Endothelial cell (in vitro differentiated cells): ENCODE measurements at regions not wholly inside any gene's neighbourhood (a gene's known extent, or its start where the extent isn't known, plus 50 kb on each side); places are given as distances from the start of the nearest gene placed in this dataset.

Source experiments
- DNase-seq: peaks from one replicate; pipeline ENCODE4 v3.0.0; 2021; ENCODE audit warnings: low spot score
- H3K27ac Mint-ChIP-seq: one replicate; pipeline ENCODE4 v1.8.0; 2021; ENCODE audit warnings: mixed read lengths, inconsistent platforms; ENCODE audit not compliant: unreplicated experiment
- H3K27me3 Mint-ChIP-seq: one replicate; pipeline ENCODE4 v1.8.0; 2021; ENCODE audit warnings: mild to moderate bottlenecking, moderate library complexity, mixed read lengths, inconsistent platforms; ENCODE audit not compliant: unreplicated experiment
- H3K36me3 Mint-ChIP-seq: one replicate; pipeline ENCODE4 v1.8.0; 2021; ENCODE audit warnings: mild to moderate bottlenecking, low read depth, mixed read lengths, inconsistent platforms; ENCODE audit not compliant: unreplicated experiment
- H3K4me1 Mint-ChIP-seq: one replicate; pipeline ENCODE4 v1.8.0; 2021; ENCODE audit warnings: mild to moderate bottlenecking, mixed read lengths, inconsistent platforms; ENCODE audit not compliant: unreplicated experiment
- H3K4me3 Mint-ChIP-seq: one replicate; pipeline ENCODE4 v1.8.0; 2021; ENCODE audit warnings: mild to moderate bottlenecking, mixed read lengths, inconsistent platforms; ENCODE audit not compliant: unreplicated experiment
- H3K9me3 Mint-ChIP-seq: one replicate; pipeline ENCODE4 v1.8.0; 2021; ENCODE audit warnings: mixed read lengths, inconsistent platforms; ENCODE audit not compliant: unreplicated experiment
- CTCF ChIP-seq: fragments of 200-600 bp; sonication (generic); IDR thresholded peaks from one replicate; pipeline ENCODE4 v1.5.0; 2021; ENCODE audit warnings: antibody characterized with exemption; ENCODE audit not compliant: unreplicated experiment

- no peak overlapping the region for H3K27ac Mint-ChIP-seq
- TF ChIP-seq CTCF, result no peak
- peaks cover 2% of the 10 kb centered on the region for H3K27me3 Mint-ChIP-seq
- no peaks in the 10 kb centered on the region for H3K36me3 Mint-ChIP-seq
- H3K4me3 Mint-ChIP-seq, result no peak overlapping the region
- H3K9me3 Mint-ChIP-seq, result peaks cover 6% of the 10 kb centered on the region
- no peak for DNase-seq
- H3K4me1 Mint-ChIP-seq, result no peaks in the 10 kb centered on the region
Measured at GRCh38 chr22:48315439-48316256, 1512.0 kb downstream of the BRD1 start.

- Mint-ChIP-seq H3K4me1 (no peaks in the 10 kb centered on the region), H3K36me3 (no peaks in the 10 kb centered on the region), H3K27me3 (no peaks in the 10 kb centered on the region), H3K4me3 (no peak overlapping the region), H3K27ac (no peak overlapping the region), H3K9me3 (peaks cover 6% of the 10 kb centered on the region)
- no peak for DNase-seq
- TF ChIP-seq CTCF, result no peak
Measured at GRCh38 chr22:48314073-48314472, 1513.6 kb downstream of the BRD1 start.

GRCh38 chr22:48313175-48313830 lies 1514.4 kb downstream of the BRD1 start:
- H3K4me3 Mint-ChIP-seq, result no peak overlapping the region
- TF ChIP-seq CTCF, result no peak
- DNase-seq, result no peak
- no peaks in the 10 kb centered on the region for H3K36me3 Mint-ChIP-seq
- H3K9me3 Mint-ChIP-seq, result peaks cover 6% of the 10 kb centered on the region
- no peak overlapping the region for H3K27ac Mint-ChIP-seq
- no peaks in the 10 kb centered on the region for H3K4me1 Mint-ChIP-seq
- H3K27me3 Mint-ChIP-seq, result no peaks in the 10 kb centered on the region

GRCh38 chr22:48310740-48311139 lies 1516.9 kb downstream of the BRD1 start:
- Mint-ChIP-seq H3K4me3 (no peak overlapping the region), H3K27ac (no peak overlapping the region), H3K9me3 (peaks cover 6% of the 10 kb centered on the region), H3K36me3 (no peaks in the 10 kb centered on the region), H3K4me1 (no peaks in the 10 kb centered on the region), H3K27me3 (no peaks in the 10 kb centered on the region)
- DNase-seq, result no peak
- TF ChIP-seq CTCF, result no peak

GRCh38 chr22:48310289-48310688 lies 1517.4 kb downstream of the BRD1 start:
- no peak for DNase-seq
- Mint-ChIP-seq H3K4me1 (no peaks in the 10 kb centered on the region), H3K27me3 (no peaks in the 10 kb centered on the region), H3K4me3 (no peak overlapping the region), H3K36me3 (no peaks in the 10 kb centered on the region), H3K27ac (no peak overlapping the region), H3K9me3 (peaks cover 6% of the 10 kb centered on the region)
- TF ChIP-seq CTCF, result no peak
